ENCODE measurements at regions not wholly inside any gene's neighbourhood (a gene's known extent, or its start where the extent isn't known, plus 50 kb on each side); places are given as distances from the start of the nearest gene placed in this dataset.

DNA sequence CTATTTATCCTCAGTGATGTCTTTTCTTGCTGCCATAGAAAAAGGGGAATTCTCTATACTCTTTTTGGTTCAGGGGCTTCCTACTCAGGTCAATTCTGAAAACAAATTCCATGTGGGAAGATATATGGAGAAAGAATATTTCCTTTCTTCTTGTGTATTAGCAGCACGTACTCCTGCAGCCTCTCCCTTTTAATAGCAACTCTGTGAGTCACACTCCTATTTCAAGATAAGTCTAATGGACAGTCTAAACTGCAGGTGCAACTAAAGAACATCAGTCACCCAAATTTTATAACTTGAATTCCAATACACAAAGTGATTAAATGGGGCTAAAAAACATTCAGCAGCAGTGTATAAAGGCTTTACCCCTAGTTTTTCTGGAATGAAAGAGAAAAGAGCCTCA is 942.2 kb downstream of the CNTNAP5 start:
- Histone ChIP-seq H3K4me3 (no peak overlapping the region), H4K20me1 (ENCODE audit: insufficient read depth) (no peaks in the 10 kb centered on the region; the same call in none of the 2 replicates), H3K27me3 (ENCODE audit: insufficient read depth, low read depth) (no peaks in the 10 kb centered on the region), H3K9me3 (ENCODE audit: insufficient read depth, low read depth) (no peaks in the 10 kb centered on the region), H3K36me3 (ENCODE audit: low read depth) (no peaks in the 10 kb centered on the region), H3K4me1 (replicated peaks; ENCODE audit: insufficient read depth) (no peaks in the 10 kb centered on the region), H3K79me2 (ENCODE audit: low read depth) (no peaks in the 10 kb centered on the region), H3K4me2 (no peak overlapping the region), H3K9me2 (ENCODE audit: insufficient read depth) (no peaks in the 10 kb centered on the region), H3F3A (ENCODE audit: insufficient read depth, low read depth) (no peaks in the 10 kb centered on the region), H2AFZ (no peak overlapping the region), H3K27ac (no peak overlapping the region)
- ChIA-PET CTCF (no interaction called here), POLR2A (ENCODE audit: unreplicated experiment) (no interaction called here)
- TF ChIP-seq EZH2 (IDR thresholded peaks at IDR 0.05; ENCODE audit: low read depth): no peak
- intact Hi-C loops (cut with micrococcal nuclease; ENCODE audit: unreplicated experiment): no loop called here
- no peak for DNase-seq
- BruUV-seq (replicated peaks): no TSS peak

DNA sequence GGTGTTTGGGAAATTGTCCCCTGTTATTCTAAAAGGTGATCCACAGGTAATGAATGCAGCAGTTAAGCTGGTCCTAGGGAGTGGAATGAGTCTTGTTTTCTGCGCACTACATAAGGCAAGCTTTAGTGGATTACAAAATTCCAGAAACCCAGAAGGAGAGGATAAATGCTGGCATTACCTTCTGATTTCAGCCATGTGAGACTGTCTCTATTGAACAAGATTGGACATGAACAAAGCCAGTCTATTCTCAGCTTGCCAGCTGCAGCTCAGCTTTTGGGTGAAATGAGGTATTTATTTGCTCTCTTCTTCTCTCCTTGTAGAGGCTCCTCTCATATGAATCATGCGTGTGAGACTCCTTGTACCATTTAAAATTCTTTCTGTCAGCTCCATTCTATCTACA is 944.9 kb downstream of the CNTNAP5 start:
- no peak for DNase-seq
- ChIA-PET POLR2A (ENCODE audit: unreplicated experiment) (no interaction called here), CTCF (no interaction called here)
- TF ChIP-seq, protein P1, sequence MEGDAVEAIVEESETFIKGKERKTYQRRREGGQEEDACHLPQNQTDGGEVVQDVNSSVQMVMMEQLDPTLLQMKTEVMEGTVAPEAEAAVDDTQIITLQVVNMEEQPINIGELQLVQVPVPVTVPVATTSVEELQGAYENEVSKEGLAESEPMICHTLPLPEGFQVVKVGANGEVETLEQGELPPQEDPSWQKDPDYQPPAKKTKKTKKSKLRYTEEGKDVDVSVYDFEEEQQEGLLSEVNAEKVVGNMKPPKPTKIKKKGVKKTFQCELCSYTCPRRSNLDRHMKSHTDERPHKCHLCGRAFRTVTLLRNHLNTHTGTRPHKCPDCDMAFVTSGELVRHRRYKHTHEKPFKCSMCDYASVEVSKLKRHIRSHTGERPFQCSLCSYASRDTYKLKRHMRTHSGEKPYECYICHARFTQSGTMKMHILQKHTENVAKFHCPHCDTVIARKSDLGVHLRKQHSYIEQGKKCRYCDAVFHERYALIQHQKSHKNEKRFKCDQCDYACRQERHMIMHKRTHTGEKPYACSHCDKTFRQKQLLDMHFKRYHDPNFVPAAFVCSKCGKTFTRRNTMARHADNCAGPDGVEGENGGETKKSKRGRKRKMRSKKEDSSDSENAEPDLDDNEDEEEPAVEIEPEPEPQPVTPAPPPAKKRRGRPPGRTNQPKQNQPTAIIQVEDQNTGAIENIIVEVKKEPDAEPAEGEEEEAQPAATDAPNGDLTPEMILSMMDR (conservative IDR thresholded peaks at IDR 0.05): no peak
- TF ChIP-seq EZH2 (IDR thresholded peaks at IDR 0.05; ENCODE audit: low read depth): no peak
- BruUV-seq (replicated peaks): no TSS peak
- H3K27ac ChIP-seq: no peak overlapping the region
- no peaks in the 10 kb centered on the region; the same call in none of the 2 replicates for H4K20me1 ChIP-seq (ENCODE audit: insufficient read depth)
- H3K4me3 ChIP-seq: no peak overlapping the region
- H3F3A ChIP-seq (ENCODE audit: insufficient read depth, low read depth): no peaks in the 10 kb centered on the region
- no peak overlapping the region for H3K4me2 ChIP-seq
- H3K27me3 ChIP-seq (ENCODE audit: insufficient read depth, low read depth): no peaks in the 10 kb centered on the region
- no peaks in the 10 kb centered on the region for H3K9me2 ChIP-seq (ENCODE audit: insufficient read depth)
- intact Hi-C loops (cut with micrococcal nuclease; ENCODE audit: unreplicated experiment): no loop called here
- no peaks in the 10 kb centered on the region for H3K4me1 ChIP-seq (replicated peaks; ENCODE audit: insufficient read depth)
- H3K9me3 ChIP-seq (ENCODE audit: insufficient read depth, low read depth): no peaks in the 10 kb centered on the region
- H3K79me2 ChIP-seq (ENCODE audit: low read depth): no peaks in the 10 kb centered on the region
- no peak overlapping the region for H2AFZ ChIP-seq
- no peaks in the 10 kb centered on the region for H3K36me3 ChIP-seq (ENCODE audit: low read depth)

DNA sequence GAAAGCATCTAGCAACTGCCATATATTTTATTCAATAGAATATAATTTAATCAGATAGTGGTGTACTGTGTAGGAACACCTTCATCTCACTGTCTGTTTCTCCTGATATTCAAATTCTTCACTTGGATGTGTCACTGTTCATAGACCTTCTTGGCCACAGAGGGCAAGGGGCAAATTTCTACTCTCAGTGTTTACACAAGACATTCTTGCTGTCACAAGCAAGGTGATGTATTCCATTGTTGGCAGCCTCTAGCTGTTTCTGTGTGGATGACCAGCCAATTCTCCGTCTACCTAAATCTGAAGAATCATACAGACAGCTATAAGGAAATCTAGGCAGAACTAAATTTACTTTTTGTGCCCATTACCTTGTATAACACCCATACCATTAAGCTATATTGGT is 948.3 kb downstream of the CNTNAP5 start:
- no peak overlapping the region for H3K27ac ChIP-seq
- no peaks in the 10 kb centered on the region for H3K36me3 ChIP-seq (ENCODE audit: low read depth)
- H3K27me3 ChIP-seq (ENCODE audit: insufficient read depth, low read depth): no peaks in the 10 kb centered on the region
- peaks cover 3% of the 10 kb centered on the region; the same call in 1 of the 2 replicates for H4K20me1 ChIP-seq (ENCODE audit: insufficient read depth)
- no peak overlapping the region for H3K4me2 ChIP-seq
- ChIA-PET POLR2A (ENCODE audit: unreplicated experiment) (no interaction called here), CTCF (no interaction called here)
- DNase-seq: no peak
- H3K4me1 ChIP-seq (replicated peaks; ENCODE audit: insufficient read depth): no peaks in the 10 kb centered on the region
- H3K9me3 ChIP-seq (ENCODE audit: insufficient read depth, low read depth): no peaks in the 10 kb centered on the region
- no peaks in the 10 kb centered on the region for H3K9me2 ChIP-seq (ENCODE audit: insufficient read depth)
- BruUV-seq (replicated peaks): no TSS peak
- H3K79me2 ChIP-seq (ENCODE audit: low read depth): no peaks in the 10 kb centered on the region
- H3F3A ChIP-seq (ENCODE audit: insufficient read depth, low read depth): no peaks in the 10 kb centered on the region
- TF ChIP-seq, protein P1 (conservative IDR thresholded peaks at IDR 0.05): no peak
- TF ChIP-seq EZH2 (IDR thresholded peaks at IDR 0.05; ENCODE audit: low read depth): no peak
- intact Hi-C loops (cut with micrococcal nuclease; ENCODE audit: unreplicated experiment): no loop called here
- no peak overlapping the region for H3K4me3 ChIP-seq
- H2AFZ ChIP-seq: no peak overlapping the region

DNA sequence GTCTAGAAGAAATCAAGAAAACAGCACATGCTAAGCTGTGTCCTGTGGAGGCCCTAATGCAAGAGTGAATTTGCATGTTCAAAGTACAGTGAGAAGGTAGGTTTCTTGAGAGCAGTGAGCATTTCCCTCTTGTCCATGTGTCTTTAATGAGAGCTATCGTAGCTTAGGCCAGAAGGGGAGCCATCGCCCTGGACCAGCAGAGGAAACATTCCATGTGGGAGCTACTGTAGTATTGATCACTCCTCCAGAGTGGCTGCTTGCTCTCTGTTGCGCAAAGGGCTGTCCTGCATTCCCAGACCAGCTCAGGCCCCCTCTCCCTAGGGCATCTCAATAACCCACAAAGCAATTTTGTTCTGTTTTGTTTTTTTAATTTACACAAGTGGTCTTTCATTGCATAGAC is 950.1 kb downstream of the CNTNAP5 start:
- H3K27me3 ChIP-seq (ENCODE audit: insufficient read depth, low read depth): no peaks in the 10 kb centered on the region
- H3F3A ChIP-seq (ENCODE audit: insufficient read depth, low read depth): no peaks in the 10 kb centered on the region
- H3K4me2 ChIP-seq: no peak overlapping the region
- CTCF ChIA-PET: no interaction called here
- H3K36me3 ChIP-seq (ENCODE audit: low read depth): no peaks in the 10 kb centered on the region
- H2AFZ ChIP-seq: no peak overlapping the region
- DNase-seq: no peak
- intact Hi-C loops (cut with micrococcal nuclease; ENCODE audit: unreplicated experiment): no loop called here
- no peak overlapping the region for H3K27ac ChIP-seq
- H3K9me2 ChIP-seq (ENCODE audit: insufficient read depth): no peaks in the 10 kb centered on the region
- H3K4me1 ChIP-seq (replicated peaks; ENCODE audit: insufficient read depth): no peaks in the 10 kb centered on the region
- no peaks in the 10 kb centered on the region for H3K9me3 ChIP-seq (ENCODE audit: insufficient read depth, low read depth)
- no peak overlapping the region for H3K4me3 ChIP-seq
- TF ChIP-seq EZH2 (IDR thresholded peaks at IDR 0.05; ENCODE audit: low read depth): no peak
- TF ChIP-seq, protein P1 (conservative IDR thresholded peaks at IDR 0.05): no peak
- no TSS peak for BruUV-seq (replicated peaks)
- H4K20me1 ChIP-seq (ENCODE audit: insufficient read depth): peaks cover 3% of the 10 kb centered on the region; the same call in 1 of the 2 replicates
- POLR2A ChIA-PET (ENCODE audit: unreplicated experiment): interaction anchor here (0.6 kb wide), 1 partner anchor 1502 kb away, joined by 11 read pairs; no protein-coding TSS in a partner anchor
- no peaks in the 10 kb centered on the region for H3K79me2 ChIP-seq (ENCODE audit: low read depth)

All from PC-9 (cell line).